Renal cortex interstitium (tissue), 11 donors: ENCODE measurements at regions not wholly inside any gene's neighbourhood (a gene's known extent, or its start where the extent isn't known, plus 50 kb on each side); places are given as distances from the start of the nearest gene placed in this dataset.
"Not testable (repeated sequence)": the region's sequence is repeated elsewhere in the genome, so short reads cannot be mapped to it uniquely, and the experiment has no call there.

Experiments used
- DNase-seq, 11 donors: peaks; one replicate each; pipeline ENCODE4 v3.0.0-alpha.2; 2013; ENCODE audit warnings: low read depth in 9 of 11, low spot score in 4 of 11; ENCODE audit errors: extremely low read depth in 1 of 11

DNA sequence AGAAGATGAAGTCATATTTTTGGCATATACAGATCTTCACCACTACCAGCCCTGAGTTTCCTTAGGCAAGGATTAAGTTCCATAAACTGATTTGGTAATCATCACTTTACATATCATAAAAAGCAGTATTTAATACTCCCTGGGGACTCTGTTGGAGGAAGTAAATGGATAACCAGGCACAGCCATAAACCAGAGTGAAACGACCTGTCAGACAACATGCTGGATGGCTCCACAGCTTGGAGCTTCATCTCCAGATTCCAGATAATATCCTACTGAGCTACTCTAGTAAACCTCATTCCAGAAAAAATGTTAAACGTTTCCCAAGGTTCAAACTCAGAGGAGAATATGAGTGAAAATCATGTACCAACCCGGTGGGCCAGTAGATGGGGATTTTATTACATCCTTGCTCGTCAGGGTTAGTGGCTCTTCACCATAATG lies 109.2 kb downstream of the BASP1 start:
- no peak for DNase-seq

DNA sequence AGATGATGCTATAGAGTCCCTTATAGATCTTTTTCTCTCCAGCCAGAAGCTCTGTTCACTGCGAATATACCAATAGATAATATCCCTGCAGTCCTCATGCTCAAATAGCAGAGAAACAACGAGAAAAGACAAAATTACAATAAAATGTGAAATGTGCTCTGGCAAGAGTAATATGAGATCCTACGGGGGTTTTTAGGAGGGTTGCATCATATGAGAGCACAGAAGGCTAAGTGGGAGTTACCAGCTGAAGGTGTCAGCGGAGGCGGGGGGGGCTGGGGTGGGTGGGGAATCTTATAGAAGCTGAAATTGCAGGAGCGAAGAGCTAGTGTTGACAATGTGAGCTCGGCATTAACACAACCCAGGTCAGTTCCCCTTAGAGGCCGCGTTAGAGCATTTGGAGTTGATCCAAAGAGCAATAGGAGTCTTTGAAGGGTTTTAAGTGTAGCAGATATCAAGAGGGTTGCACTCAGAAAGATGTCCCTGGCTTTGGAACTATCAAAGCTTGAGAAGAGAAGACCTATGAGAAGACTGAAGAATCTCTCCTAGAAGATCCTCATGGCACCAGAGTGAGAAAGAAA lies 109.7 kb downstream of the BASP1 start:
- no peak for DNase-seq

DNA sequence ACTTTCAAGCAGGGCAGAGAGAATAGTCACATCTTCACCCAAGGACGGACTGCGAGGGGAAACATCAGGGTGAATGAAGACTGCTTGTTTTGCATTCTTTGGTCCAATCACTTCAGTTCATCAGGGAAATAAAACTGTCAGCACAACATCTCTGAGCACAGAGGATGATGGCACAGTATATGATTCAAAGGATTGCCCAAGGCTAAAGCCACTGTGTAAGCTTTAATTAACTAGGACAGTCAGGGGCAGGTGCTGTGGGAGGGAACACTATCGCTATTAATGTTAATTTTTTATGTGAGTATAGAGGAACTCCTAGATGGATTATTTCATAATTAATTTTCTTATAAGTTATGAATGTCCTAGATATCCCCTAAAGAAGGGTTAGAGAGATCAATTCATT lies 112.1 kb downstream of the BASP1 start:
- DNase-seq: no peak

DNA sequence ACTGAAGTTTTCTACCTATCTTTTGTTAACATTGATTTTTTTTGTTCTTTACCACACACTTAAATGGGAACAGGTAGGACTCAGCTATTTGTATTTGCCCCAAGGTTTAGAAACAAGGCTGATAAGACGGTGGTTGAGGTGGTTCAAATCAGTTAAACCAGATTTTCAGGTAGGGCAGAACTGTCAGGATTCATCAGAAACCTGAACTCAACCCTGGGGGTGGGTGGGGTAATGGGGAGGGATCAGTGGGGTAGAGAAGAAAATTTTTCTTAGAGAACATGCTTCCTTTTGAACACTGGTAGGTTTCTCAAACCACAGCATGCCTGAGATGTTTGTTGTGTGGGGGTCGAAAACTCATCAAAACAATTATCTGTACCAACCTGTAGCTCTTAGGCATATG lies 113.0 kb downstream of the BASP1 start:
- no peak for DNase-seq

DNA sequence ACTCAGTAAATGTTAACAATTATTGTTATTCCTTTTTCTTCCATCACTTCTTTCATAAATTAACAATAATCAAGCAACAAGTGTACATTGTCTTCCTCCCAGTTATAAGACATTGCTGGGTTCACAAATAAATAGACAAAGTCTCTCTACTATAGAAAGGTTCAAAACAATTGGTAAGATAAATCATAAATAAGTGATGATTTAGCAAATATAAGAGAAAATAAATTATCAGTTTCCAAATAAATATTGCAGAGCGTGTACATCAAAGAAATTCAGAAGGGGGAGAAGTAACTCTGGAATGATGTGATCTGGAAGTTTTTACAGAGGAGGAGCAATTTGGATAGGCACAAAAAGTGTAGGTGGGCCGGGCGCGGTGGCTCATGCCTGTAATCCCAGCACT lies 114.2 kb downstream of the BASP1 start:
- DNase-seq: no peak

DNA sequence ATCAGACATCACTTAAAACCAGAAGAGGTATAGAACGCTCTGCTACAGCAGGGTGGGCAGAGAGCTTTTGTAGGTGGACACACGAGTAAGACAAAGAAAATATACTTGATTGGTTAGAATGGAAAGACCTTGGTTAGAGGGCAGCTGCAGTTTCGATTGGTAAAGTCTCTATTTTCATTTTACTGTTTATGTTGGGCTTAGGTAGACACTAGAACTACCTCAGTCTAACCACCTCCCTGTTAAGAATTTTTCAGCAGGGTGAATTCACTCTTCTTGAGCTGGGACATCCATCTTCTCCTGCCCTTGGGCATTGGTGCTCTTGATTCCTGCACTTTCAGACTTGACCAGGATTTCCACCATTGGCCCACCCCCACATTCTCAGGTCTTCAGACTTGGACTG lies 116.3 kb downstream of the BASP1 start:
- DNase-seq: no peak

DNA sequence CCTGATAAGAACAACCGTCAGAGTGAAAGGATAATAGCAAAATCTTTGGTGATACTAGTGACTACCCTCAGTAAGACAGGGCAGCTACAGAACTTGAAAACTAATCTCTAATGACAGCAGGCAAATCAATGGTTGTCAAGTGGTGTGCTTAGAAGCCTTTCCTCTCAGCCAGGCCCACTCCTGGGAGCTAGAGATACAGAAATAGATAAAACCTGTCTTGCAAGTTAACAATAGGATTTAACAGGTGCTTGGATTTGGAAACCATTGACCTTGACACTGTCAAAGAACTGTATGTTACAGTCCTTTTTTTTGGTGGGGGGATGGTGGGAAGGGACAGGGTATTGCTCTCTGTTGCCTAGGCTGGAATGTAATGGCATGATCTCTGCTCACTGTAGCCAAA lies 118.6 kb downstream of the BASP1 start:
- no peak for DNase-seq

DNA sequence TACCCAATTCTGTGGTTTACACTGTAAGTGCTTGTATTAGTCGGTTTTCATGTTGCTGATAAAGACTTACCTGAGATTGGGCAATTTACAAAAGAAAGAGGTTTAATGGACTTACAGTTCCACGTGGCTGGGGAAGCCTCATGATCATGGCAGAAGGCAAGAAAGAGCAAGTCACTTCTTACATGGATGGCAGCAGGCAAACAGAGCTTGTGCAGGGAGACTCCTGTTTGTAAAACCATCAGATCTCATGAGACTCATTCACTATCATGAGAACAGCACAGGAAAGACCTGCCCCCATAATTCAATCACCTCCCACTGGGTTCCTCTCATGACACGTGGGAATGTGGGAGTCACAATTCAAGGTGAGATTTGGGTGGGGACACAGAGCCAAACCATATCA lies 119.3 kb downstream of the BASP1 start:
- DNase-seq: not testable (repeated sequence)

DNA sequence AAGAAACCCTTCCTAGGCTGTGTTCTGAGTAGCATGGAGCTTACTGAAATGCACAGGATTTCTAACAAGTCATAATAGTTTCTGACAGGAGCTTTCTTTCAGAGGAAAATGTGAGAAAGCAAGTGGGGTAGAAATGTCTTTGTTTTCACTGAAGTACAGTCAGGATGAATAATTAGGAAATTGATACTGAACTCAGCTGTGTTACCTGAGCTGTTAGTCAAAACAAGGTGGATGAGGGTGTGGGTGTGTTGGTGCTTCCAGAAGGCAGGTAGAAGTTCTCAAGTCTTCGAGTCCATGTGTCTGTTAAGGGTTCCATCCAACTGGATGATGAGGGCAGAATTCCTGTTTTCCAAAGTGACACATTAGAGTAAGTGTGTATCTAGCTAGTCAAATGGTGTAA lies 122.4 kb downstream of the BASP1 start:
- DNase-seq: no peak

DNA sequence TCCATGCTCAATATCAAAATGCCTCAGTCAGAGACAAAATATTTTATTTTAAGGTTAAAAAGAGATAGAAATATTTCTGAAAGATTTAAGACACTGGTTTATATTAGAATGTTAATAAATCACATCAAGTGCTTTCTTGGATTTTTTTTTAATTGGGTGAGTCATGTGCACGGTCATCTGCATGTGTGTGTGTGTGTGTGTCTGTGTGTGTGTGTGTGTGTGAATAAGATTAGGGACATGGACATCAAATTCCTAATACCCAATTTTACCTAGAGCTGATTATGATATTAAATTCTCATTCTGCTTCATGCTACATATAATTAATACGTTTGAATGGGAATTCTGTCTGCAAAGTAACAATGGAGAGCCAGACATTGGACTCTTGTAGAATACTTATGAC lies 122.9 kb downstream of the BASP1 start:
- no peak for DNase-seq

DNA sequence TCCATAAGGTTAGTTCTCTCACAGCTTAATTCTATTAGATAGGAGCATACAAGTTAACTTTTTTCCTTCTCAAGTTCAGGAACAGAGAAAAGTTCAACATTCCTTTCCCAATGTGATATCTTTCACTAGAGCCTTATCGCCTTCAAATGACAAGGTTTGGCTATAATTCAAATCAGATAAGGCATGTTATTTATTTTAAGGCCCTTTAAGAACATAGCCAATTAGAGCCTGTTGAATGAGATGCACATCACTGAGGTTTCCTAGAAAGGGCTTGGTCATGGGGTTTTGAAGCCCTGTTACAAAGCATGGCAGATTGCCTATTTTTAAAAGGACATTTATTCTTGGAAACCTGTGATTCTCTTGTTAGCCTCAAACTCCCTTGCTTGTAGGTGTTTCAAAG lies 123.4 kb downstream of the BASP1 start:
- DNase-seq: peak in 9 of 11 donors; percentile 8 to 49 (median 29)

DNA sequence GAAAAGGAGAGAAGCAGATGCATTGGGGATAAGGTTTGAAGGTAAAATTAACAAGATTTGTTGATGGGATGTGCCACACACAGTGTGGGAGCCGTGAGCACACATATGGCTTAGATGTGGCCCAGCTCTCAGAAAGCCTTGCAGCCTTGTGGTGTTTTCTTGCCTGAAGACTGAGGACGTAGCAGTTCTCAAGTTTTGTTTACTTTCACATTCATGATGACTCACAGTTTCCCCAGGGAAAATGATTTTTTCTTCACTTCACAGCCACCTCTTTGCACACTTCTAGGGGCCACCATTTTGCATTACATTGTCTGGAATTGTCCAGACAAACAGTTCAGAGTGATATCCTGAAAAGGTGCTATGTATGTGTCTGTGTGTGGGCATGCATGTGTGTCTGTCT lies 126.2 kb downstream of the BASP1 start:
- no peak for DNase-seq

DNA sequence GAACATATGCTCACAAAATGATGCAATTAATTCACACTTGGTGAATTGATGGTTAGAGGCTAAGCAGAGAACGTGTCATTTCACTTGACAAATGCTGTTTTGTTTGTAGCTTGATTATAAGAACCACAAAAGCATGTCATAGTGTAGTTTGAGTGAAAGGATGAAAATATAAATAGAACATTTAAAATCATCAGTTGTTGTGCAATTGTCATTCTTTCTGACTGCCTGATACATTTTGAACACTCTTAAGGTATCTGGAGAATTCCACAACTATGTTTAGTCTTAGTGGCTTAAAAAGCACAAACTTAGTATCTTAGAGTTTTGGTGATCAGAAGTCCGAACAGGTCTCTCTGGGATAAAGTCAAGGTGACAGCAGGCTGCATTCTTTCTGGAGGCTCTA lies 129.4 kb downstream of the BASP1 start:
- no peak for DNase-seq

DNA sequence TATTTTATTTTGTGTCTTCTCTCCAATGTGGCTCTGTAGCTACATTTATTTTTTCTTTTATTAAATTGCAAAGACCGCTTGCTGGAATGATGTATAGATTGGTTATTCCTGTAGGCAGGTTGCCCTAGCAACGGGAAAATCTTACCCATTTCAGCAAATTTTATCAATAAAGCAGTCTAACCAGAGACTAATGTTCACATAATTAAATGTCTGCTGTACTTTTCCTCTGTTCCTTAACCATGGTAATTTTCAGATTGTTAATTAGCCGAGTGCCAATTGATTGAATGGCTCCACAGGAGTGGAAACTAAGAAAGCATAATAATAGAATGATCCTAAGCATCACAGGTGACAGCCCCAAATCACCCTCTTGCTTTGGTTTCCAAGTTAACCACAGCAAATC lies 134.8 kb downstream of the BASP1 start:
- no peak for DNase-seq

DNA sequence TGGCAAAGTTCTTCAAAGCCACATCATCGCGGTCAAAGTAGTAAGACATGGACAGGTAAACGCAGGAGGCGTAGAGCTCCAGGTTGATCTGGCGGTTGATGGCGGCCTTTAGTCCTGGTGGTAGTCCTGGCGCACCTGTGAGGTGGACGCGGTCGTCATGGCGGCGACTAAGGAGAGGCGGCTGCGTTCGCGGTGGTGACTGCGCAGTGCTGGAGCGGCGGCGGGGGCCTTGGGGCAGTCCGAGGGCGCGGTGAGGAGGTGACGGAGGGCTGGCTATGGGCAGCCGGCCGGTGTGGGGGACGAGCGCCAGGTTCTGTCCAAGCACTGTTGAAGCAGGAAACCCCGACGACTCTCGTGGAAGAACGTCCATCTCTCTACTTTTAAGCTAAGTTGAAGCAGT lies 136.8 kb downstream of the BASP1 start:
- DNase-seq: no peak

DNA sequence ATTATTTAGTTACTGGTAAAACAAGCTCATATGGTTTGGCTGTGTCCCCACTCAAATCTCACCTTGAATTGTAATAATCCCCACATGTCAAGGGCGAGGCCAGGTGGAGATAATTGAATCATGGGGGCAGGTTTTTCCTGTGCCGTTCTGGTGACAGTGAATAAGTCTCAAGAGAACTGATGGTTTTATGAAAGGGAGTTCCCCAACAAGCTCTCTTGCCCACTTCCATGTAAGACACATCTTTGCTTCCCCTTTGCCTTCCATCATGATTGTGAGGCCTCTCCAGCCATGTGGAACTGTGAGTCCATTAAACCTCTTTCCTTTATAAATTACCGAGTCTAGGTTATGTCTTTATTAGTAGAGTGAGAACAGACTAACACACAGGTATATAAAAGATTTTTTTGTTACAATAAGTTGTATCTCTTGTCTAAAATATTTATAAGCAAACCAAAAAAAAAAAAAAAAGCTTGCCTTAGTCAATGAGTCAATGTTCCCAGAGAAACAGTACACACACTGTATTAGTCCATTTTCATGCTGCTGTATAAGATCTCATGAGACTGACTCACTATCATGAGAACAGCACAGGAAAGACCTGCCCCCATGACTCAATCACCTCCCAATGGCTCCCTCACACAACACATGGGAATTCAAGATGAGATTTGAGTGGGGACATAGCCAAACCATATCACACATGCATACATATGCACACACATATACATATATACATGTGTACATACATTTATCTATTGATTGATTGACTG lies 138.3 kb downstream of the BASP1 start:
- no peak for DNase-seq

DNA sequence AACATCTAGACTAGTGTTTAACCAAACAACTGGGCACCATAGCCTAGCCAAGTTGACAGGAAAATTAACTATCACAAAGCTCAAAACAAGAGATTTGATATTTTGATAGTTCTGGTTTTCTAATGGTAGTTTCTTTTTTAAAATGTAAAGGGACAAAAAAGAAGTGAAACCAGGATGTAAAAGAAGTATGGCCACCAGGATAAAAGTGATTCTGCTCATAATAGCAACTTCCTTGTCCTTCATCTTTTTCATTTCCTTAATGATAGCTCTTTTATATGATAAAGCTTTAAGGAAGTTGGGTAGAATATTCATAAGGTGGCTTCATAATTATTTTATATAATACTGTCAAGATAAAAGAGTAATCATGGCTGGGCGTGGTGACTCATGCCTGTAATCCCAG lies 139.1 kb downstream of the BASP1 start:
- DNase-seq: no peak

DNA sequence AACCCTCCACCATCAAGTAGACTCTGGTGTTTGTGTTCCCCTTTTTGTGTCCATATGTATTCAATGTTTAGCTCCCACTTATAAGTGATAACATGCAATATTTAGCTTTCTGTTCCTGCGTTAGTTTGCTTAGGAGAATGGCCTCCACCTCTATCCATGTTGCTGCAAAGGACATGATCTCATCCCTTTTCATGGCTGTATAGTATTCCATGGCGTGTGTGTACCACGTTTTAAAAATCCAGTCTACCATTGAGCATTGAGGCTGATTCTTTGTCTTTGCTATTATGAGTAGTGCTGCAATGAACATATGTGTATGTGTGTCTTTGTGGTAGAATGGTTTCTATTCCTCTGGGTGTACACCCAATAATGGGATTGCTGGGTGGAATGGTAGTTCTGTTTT lies 140.1 kb downstream of the BASP1 start:
- DNase-seq: no peak

DNA sequence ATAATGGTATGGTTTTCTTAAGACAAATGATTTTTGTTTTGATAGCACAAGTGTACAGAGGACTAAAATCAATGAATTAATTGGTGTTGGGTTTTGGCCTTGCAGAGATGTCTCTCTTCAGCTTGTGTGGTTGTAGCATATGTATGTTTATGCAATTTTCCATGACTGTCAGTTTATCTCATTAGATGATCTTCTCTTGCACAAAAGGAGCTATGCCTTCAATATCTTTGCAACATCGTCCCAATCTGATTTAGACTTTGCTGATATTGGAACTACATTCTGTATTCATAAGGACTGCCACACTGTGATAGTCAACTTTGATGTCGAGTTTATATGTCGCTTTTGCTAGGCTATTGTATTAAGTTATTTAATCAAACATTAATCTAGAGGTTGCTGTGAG lies 140.0 kb upstream of the TAF11L2 start:
- DNase-seq: no peak

DNA sequence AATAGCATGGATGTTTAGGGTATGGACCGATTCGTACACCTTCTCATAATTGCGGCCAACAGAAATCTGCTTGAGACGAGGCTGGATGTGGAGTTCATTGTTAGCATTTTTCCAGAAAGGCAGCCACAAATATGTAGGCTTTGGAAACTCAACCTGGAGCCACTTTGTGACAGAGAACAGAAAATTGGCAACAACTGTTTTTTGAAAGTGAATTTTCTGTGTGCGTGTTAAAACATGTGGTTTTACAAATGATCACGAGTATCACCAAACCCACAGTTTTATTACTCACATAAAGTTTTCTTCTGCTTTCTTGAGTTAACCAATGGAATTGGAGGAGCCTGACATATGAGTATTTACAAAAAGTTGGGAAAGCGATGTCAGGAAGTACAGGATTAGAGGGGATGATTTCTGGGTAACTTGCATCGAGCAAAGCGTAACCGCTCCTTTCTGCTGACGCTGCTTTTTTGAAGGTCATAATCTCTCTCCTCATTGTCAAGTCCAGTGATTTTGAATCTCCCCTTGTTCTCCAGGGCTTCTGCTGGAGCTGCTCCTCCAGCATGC lies 138.5 kb upstream of the TAF11L2 start:
- DNase-seq: no peak

DNA sequence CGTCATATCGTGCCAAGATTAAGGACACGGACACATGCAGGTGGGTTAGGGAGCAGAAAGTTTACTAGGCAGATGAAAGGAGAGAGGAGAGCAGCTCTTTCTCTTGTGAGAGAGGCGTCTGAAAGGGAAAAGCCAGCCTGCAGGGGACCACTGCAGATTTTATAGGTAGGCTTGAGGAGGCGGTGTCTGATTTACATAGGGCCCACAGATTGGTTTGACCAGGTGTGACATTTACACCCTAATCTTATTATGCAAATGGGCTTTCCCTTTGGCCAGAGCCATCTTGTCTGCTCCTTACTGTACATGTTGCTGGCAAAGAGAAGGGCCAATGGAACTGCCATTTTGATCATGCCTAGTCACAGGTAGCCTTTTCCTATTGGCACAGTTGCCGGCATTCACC lies 137.2 kb upstream of the TAF11L2 start:
- DNase-seq: no peak
